Activated naive CD8-positive, alpha-beta T cell treated with anti-CD3 and anti-CD28 coated beads for 36 hours (primary cell): ENCODE measurements at regions not wholly inside any gene's neighbourhood (a gene's known extent, or its start where the extent isn't known, plus 50 kb on each side); places are given as distances from the start of the nearest gene placed in this dataset.

Experiments used
- DNase-seq: peaks from one replicate; pipeline ENCODE4 v3.0.0; 2021
- H3K27ac Mint-ChIP-seq: one replicate; pipeline ENCODE4 v1.8.0; 2022; ENCODE audit warnings: mild to moderate bottlenecking, moderate library complexity, mixed read lengths
- H3K27me3 Mint-ChIP-seq: one replicate; pipeline ENCODE4 v1.8.0; 2022; ENCODE audit warnings: mild to moderate bottlenecking, mixed read lengths
- H3K36me3 Mint-ChIP-seq: one replicate; pipeline ENCODE4 v1.8.0; 2021; ENCODE audit warnings: mild to moderate bottlenecking, mixed read lengths
- H3K4me1 Mint-ChIP-seq: one replicate; pipeline ENCODE4 v1.8.0; 2021; ENCODE audit warnings: mixed read lengths
- H3K4me3 Mint-ChIP-seq: one replicate; pipeline ENCODE4 v1.8.0; 2022; ENCODE audit warnings: mild to moderate bottlenecking, moderate library complexity, mixed read lengths
- H3K9me3 Mint-ChIP-seq: one replicate; pipeline ENCODE4 v1.8.0; 2022; ENCODE audit warnings: mixed read lengths

GRCh38 chr12:68070957-68071356 lies 81.7 kb downstream of the IFNG-AS1 start:
- no peak overlapping the region for H3K4me3 Mint-ChIP-seq
- H3K9me3 Mint-ChIP-seq, result peaks cover 22% of the 10 kb centered on the region
- H3K27me3 Mint-ChIP-seq, result no peaks in the 10 kb centered on the region
- DNase-seq, result no peak
- H3K4me1 Mint-ChIP-seq, result peaks cover 4% of the 10 kb centered on the region
- H3K36me3 Mint-ChIP-seq, result peaks cover 15% of the 10 kb centered on the region
- H3K27ac Mint-ChIP-seq, result no peak overlapping the region
